GM21825 (cell line): ENCODE measurements at regions not wholly inside any gene's neighbourhood (a gene's known extent, or its start where the extent isn't known, plus 50 kb on each side); places are given as distances from the start of the nearest gene placed in this dataset.
"Not testable (repeated sequence)": the region's sequence is repeated elsewhere in the genome, so short reads cannot be mapped to it uniquely, and the experiment has no call there.

Source experiments
- ATAC-seq: cut with Tn5 transposase; IDR thresholded peaks from one replicate; pipeline ENCODE4 v1.9.1; 2021; ENCODE audit warnings: mild to moderate bottlenecking, moderate library complexity; ENCODE audit not compliant: unreplicated experiment

DNA sequence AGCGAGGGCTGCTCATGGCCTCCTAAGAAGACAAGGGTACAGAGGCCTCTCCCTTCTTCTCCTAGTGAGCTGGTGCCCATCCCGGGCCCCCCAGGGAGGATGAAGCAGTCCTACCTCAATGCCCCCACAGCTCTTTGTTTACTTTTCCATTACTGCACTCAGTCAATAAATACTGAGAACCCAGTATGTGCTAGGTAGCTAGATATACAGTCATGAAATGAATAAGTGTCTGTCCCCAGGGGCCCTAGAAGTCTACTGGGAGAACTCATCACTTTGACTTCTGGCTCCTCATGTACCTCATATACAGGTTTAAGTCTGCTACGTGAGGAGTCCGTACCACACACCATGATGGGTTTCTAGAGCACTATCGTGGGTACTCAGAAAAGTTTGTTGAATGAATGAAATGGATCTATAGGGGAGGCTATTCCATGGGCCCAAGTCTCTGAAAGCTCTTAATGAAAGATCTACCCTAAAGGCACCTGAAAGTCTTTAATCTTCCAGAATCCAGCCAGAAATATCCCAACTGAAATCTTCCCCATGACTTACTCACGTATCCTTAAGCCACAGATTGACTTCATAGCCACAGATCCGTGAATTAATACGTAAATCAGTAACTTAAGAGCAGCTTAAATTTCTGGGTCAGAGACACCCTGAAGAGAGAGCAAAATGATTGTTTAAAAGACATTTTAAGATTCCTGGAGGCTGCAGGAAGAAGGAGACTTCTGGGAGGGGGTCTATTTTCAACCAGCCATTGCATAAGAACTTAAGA lies 51.6 kb upstream of the POMP start:
- peak; percentile 64 for ATAC-seq

DNA sequence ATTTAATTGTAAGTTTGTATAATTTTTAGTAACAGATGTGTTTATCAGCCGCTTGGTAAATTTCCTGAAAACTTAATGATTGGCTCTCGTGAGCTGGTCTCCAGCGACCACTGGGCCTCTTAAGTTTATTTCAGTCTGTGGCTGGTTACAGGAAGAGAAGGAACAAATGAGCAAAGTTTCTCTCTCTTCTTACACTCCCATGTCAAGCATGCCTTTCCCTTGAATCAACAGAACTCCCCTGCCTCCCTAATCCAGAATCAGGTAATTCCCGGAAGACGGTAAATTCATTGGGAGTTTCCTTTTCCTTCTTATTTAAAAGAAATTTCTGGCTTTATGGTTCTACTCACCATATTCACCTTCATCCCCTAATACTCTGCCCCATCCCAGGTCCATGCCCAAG lies 52.5 kb upstream of the POMP start:
- ATAC-seq: no peak

DNA sequence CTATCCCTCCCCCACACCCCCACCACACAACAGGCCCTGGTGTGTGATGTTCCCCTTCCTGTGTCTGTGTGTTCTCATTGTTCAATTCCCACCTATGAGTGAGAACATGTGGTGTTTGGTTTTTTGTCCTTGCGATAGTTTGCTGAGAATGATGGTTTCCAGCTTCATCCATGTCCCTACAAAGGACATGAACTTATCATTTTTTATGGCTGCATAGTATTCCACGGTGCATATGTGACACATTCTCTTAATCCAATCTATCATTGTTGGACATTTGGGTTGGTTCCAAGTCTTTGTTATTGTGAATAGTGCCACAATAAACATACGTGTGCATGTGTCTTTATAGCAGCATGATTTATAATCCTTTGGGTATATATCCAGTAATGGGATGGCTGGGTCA lies 53.8 kb upstream of the POMP start:
- not testable (repeated sequence) for ATAC-seq

DNA sequence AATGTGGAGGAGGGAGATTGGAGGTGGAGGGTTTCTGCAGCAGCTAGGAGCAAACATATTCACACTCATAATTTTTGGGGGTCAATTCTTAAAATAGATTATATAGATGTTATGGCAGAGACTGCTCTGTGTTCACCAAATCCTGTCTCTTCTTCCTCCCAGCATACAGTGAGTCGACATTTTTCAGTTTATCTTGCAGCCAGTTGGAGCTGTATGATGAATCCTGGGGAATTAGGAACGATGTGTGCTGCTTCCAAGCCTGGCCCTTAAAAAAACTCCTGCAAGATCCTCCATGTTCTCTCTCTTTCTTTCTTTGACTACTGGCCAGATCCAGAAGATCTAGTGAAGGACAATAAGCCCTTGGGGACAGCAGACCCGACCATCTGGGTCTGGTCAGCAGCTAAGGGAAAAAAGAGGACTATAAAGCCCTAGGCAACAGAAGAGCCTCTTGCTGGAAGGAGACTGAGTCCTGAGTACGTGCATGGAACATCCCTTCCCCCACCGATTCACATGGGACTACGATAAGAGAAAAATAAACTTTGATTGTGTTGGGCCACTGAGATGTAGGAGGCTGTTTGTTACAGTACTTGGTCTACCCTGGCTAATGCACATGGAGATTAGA lies 55.8 kb upstream of the POMP start:
- ATAC-seq: no peak

DNA sequence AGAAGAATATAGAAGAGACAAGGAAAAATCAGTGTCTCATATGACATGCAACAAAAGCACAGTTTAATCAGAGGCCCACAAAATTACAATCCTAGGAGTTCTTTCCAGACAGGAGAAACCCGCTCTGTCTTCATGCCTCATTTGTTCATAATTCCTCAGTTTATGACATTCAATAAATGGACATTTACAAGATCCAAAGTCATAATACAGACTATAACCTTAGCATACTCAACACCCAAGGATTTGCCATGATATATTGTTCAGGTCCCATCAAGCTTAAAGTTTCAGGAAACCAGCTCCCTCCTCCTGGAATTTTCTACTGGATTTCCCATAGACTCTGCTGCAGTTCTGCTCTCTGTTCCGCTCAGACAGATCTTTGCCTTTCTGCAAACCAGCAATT lies 56.4 kb upstream of the POMP start:
- ATAC-seq: no peak

DNA sequence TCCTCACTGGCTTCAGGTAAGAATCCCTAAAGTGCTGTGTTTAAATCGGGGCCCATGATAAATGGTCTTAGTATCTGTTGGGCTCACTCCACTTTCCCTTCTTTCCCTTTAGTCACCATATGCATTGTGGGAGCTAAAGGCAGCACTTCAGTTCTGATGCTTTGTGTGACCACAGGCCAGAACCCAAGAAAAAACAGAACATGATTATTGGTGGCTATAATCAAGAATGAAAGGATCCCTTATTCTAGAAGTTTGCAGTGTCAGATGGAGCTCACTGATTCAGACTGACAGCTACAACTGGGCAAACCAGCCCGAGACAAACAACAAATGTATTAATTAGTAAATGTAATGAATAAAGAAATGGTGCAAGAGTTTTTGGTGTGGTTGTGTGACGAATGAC lies 57.3 kb upstream of the POMP start:
- no peak for ATAC-seq

DNA sequence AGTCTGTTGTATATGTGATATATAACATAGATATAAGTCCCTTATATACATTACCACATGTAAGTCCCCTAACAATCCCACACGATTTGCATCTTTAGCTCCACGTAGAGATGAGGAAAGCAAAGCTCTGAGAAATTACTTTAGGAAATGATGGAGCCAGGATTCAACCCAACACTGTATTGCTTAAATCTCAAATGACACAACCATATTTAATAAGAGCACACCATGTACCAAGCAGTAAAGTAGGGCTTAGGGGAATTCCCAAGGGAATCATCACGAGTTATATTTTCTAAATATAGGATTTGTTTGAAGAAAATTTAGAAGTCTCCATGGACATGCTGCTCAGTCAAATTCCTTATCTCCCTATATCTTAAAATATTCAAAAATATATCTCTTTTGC lies 61.3 kb upstream of the POMP start:
- no peak for ATAC-seq

DNA sequence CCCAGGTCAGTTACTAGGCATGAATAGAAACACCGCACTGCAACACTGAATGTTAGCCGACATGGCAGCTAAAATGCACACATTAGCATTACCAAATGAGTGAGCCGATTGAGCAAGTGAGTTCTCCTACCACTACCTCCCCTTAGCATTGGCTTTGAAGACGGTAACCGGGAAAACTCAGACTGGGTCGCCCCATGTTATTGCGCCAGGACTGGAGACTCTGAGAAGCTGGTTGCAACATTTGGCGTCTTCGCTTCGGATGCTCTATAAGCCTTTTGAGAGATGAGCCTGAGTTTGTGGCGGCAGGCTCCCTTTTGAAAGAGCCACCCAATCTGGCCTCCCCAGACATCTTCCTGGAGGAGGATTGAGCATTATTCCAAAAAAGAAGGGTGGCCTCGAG lies 68.5 kb upstream of the POMP start:
- no peak for ATAC-seq

DNA sequence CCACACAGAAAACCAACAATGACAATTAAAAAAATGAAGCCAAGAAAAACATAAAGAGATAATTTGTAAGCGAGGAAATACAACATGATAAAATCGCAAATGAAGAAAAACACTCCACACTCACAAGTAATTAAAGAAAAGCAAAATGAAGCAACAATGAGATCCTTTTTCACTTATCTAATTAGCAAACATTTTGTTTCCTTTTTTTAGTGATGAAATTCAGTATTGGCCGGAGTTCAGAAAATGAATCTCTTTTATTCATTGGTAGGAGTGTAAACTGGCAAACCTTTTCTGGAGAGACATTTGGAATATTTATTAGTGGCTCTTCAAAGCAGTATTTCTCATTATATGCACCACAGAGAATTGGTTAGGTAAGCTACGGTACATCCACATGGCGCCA lies 70.6 kb upstream of the POMP start:
- ATAC-seq: no peak

DNA sequence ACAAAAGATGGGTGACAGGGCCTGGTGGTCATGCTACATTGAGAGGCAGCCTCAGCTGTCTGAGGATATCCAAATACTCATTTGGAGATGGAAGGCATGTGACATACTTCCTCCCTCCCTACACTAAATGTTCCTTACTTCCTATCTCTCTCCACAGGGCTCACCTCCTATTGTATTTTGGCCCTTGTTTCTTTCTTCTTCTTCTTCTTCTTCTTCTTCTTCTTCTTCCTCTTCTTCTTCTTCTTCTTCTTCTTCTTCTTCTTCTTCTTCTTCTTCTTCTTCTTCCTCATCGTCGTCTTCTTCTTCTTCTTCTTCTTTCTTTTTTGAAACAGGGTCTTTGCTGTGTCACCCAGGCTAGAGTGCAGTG lies 71.8 kb upstream of the POMP start:
- ATAC-seq: no peak

DNA sequence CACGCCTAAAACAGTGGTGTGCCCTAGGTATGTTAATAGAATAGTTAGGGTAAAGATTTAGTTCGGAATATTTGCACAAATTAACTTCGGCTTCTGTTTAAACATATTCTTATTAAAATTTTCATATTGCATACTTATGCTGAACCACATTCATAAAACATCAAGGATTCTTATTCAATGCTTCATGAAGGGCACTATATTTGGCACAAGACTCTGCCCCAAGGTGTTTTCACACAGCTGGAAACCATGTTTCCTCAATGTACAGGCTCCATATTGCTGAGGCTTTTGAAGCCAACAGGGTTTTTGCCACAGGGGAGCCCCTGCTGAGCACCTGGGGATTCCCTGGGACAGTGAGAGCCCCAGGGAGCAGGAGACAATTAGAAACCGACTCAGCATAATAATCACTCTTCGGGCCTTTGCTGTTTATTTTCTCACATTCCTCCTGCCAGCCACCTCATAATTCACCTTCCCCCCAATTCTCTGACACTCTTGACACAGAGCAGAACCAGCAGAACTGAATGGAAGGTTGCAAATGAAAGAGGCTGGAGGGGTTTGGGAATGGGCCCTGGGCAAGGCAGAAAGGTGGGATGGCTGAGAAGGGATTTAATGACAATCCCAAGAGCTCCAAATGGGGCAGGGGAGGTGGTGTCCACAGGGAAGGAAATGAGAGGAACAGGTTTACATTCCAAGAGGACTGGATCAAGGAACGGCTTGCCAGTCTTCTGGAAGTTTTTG lies 72.3 kb upstream of the POMP start:
- ATAC-seq: no peak

DNA sequence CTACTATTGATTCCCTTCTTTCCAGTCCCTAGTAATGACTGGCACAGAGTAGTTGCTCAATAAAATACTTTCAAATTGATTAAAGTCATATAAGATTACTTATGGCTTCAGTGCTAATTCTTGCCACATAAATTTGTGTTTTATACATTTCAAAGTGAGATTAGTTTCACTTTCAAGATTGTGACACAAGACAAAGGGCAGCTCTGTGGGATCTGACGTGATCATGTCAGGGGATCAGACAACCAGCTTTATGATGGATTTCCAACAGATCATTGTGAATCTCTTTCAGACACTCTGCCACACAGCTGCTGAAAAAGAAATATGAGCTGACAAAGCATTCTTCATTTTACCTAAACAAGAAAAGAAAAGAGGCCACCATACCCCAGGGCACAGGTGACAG lies 73.4 kb upstream of the POMP start:
- no peak for ATAC-seq

DNA sequence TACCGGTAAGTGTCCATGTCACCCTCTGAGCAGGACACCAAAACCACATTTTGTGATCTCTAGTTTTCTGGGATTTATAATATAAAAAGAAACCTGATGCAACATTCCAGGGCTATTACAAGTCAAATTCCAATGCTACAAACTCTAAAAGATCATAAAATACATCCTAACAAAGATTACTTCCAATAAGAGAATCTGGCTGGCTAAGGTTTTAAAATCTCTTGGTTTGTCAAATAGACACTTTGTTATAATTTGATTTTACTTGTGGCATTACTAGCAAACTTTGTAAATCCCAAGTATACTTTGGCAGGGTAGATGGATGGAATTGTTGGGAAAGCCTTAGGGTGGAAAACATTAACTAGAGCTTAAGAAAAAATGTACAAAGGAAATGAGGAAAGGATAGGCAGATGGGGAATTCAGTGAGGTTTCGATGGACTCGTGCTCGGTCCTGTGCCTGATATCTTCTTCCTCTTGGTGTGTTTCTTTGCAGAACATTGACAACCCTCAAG lies 74.0 kb upstream of the POMP start:
- no peak for ATAC-seq

DNA sequence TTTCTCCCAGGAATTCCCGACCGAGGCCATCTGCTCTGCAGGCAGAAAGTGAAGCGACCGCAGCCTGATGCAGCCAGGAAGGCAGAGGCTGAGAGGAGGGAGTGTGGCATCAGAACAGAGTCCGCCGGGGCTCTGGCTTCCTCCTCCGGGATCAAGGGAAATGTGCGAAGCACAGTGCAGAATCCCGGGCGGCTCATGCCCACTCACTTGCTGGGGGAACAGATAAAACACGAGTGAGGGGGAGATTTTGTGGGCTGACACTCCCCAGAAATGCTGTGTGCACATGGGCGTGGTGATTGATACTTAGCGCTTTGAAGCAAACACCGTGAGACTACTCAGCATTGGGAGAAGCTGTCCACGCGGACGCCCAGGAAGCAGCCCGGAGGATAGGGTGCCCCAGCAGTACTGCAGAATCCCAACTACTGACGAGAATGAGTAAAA lies 75.3 kb upstream of the POMP start:
- ATAC-seq: no peak

DNA sequence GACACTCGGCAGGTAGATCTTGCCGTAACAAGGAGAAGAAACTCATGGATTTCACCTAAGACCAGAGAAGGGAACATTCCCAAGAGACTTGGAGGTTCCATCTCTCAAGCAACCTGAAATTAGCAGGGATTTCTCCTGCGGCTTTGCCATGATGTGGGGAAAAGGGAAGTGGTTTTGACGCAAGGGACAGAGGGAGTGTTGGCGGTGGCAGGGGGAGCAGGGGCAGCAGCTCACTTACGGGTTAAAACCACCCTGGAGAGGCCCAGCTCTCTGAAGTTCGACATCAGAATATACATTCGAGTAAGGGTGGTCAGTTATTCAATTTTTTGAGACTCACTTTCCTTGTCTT lies 76.1 kb upstream of the POMP start:
- ATAC-seq: no peak

DNA sequence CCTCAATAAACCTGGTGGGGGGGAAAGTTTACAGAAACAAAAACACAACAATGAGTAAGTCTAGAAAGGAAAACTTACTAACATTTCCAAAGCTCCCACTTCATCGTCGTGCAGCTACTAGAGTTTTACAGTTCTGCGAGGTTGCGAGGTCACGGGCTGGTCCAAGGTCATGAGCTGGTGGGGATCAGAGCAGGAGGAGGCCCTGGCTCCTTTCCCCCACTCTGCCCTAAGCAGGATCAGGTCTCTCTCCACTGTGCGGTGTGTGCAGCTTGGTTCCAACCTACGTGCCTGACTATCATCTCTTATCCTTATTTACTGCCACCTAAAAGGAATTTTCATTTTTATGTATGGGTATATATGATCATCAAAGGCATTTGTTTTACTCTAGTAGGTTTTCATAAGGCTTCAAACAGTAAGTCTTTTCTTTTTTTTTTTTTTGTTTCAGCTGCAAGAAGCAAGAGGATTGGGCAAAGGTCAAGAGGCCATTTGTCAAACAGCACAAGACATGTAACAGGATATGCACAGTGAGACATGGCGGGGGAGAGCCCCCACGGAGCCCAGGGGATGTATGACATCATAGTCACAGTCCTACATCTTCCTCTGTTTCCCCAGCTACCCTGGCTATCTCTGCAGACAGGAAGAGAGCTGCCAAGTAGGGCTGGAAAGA lies 76.6 kb upstream of the POMP start:
- ATAC-seq: no peak

DNA sequence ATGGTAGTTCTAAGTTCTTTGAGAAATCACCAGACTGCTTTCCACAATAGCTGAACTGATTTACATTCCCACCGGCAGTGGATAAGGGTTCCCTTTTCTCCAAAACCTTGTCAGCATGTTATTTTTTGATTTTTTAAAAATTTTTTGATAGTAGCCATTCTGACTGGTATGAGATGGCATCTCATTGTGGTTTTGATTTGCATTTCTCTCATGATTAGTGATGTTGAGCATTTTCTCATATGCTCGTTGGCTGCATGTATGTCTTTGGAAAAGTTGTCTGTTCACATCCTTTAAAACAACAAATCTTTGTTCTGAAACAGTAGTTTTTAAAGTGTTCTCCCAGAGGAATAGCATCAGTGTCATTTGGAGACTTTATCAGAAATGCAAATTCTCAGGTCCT lies 77.5 kb upstream of the POMP start:
- no peak for ATAC-seq

DNA sequence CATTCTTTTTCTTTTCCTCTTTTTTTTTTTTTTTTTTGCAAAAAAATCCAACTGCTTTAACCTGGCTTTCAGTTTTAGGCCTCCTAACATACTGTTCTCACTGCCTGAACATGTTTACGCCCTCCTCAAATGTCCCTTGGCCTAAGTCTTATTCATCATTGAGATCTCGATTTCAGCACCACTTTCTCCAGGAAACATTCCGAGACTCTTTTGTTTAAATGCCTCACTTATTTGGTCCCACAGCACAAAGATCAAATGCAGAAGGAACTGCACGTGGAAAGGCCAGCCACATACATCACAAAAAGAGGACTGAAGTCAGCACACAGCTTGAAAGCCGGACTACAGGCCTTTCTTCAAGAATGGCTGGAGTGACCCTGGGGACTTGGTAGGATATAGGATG lies 79.2 kb upstream of the POMP start:
- ATAC-seq: no peak

DNA sequence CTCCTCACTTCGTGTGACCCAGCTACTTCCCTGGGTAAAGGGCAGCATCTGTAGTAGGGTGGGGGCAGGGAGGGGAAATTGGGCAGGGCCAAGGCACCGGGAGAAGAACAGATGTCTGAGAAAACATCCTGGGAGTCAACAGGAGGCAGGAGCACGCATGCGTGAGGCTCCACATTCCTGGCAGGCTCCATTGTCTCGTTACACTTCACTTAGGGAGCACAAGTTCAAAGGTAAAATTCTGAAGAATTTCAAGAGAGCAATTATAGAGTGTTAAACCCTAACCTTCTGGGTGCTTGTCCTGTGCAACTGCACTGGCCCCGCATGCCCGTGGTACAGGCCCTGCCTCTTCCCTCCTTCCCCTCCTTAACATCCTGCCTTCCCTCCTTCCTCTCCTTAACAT lies 79.6 kb upstream of the POMP start:
- ATAC-seq: no peak

DNA sequence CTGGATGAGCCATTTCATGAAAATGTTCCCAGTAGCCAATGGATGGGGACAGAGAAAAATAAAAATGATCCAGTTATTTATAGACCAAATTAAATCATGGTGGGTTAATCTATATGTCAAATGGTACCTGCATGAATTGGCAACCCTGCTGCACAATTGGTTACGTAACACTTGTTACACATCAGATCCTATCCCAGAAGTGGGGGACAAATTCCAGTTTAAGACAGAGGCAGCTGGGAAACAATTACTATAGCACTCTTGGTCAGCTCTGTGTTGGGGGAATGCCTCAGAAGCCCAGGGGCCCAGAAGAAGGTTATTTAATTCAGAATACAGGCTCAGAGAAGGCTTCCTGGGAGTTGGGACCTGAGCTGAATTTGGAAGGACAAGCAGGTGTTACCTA lies 81.1 kb upstream of the FLT1 start:
- no peak for ATAC-seq

DNA sequence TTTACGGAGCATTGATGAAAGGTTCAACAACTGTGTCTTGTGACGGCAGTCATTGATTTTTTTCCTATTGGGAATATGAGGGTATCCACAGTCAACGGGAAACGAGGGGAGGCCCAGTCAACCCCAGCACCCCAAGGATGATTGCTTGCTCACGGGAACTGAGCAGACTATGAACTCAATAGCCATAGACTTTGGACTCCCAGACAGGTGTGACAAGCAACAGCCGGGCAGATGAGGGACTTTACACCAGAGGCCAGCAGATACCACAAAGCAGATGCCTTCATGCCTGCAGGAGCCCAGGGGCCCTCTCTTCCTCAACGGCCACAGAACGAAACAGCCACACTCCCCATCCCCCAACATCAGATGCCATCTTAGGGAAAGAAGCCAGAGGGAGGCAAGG lies 80.3 kb upstream of the FLT1 start:
- ATAC-seq: no peak
